ENCODE measurements at regions not wholly inside any gene's neighbourhood (a gene's known extent, or its start where the extent isn't known, plus 50 kb on each side); places are given as distances from the start of the nearest gene placed in this dataset.
"Not testable (repeated sequence)": the region's sequence is repeated elsewhere in the genome, so short reads cannot be mapped to it uniquely, and the experiment has no call there.

DNA sequence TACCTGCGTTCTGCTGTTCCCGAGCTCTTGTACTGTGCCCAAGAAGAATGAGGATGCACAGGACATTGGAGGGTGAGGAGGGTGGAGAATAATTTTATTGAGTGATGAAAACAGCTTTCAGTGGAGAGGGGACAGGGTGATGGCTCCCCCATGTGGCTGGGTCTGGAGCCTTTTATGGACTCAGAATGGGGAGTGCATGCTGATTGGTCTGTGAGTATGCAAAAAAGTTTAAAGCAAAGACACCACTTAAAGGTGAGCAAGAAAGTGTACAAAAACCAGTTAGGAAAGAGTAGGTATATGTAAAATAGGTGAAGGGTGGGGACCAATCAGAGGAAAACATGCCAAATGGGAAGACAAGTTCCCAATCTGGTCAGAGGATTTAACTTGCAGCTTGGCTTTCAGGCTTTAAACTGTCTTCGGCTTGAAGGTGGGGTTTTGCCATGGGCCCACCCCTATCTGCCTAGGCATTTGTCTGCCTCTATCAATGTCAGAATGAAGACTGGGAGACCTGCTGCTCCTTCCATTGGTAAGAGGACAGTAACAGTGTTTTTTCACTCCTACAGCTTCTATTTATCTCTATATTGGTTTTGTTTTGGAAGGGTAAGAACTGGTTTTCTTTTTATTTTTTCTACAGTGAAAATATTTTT, 118.0 kb upstream of the RAI14 start:
- no peak for DNase-seq

DNA sequence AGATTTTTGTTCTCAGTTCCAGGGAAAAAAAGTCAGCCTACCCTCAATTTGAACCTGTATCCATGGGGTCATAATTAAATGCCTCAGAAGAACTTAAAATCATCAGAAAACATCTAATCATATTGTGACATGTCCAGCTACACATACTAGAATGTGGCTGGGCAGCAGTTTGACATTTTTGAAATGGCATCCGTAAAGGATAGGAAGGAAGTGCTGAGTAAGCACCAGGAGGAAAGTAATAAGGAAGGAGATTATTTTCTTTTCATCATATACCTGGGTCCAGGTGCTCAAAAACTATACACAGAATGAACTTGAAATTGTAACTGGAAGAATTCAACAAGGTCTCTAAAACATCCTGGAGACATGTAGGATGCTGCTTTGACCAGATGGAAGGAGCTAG, 116.9 kb upstream of the RAI14 start:
- DNase-seq = no peak

GRCh38 chr5:34541067-34541466, 115.1 kb upstream of the RAI14 start:
- DNase-seq = no peak

DNA sequence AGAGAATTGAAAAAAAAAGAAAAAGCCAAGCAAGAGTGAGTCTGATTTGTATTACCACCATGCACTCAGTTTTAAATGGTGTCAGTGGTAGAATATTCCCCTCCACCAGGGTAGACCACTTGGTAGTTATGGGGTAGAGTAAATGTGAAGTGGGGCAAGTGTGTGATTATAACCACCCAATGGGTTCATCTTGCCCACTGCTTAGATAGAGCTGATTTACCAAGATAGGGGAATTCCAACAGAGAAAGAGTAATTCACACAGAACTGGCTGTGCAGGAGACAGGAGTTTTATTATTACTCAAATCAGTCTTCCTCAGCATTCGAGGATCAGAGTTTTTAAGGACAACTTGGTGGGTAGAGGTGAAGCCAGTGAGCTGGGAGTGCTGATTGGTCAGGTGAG, 113.3 kb upstream of the RAI14 start:
- DNase-seq = no peak

- no peak for DNase-seq
Measured at GRCh38 chr5:34543687-34544086, 112.4 kb upstream of the RAI14 start.

DNA sequence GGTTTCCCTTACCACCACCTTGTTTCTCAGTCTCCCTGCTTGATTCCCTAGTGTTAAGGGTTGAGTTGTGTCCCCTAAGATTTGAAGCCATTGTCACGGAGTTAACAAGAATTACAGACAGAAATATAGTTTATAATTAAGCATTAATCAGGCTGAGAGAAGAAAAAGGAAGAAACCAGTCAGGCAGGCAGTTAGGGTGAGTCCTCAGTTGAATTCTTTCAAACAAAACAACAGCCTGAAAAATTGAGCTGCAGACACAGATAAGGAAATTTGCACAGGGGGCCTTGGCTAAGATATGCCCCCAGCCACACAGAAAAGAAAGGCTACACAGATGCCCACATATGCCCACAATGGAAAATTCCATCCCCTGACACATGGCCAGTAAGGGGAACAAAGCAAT, 111.7 kb upstream of the RAI14 start:
- DNase-seq = no peak

GRCh38 chr5:34545164-34545563, 111.0 kb upstream of the RAI14 start:
- DNase-seq = no peak

DNA sequence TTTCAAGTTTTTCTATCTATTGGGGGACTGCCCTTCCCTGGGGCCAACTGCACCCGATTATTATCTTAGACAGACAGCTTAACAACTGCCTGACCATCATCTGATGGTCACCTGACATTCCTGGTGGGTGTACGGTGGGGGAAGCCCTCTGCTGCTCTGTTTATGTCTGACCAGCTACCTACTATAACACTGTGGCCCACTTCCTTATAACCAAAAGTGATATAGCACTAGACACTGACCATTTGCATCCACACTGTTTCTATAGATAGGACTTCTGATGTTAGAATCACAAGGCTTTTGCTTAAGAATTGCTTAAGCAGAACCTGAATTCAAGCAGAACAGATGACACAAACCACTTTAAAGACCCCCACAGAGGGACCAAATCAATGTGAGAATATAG, 110.5 kb upstream of the RAI14 start:
- no peak for DNase-seq

DNA sequence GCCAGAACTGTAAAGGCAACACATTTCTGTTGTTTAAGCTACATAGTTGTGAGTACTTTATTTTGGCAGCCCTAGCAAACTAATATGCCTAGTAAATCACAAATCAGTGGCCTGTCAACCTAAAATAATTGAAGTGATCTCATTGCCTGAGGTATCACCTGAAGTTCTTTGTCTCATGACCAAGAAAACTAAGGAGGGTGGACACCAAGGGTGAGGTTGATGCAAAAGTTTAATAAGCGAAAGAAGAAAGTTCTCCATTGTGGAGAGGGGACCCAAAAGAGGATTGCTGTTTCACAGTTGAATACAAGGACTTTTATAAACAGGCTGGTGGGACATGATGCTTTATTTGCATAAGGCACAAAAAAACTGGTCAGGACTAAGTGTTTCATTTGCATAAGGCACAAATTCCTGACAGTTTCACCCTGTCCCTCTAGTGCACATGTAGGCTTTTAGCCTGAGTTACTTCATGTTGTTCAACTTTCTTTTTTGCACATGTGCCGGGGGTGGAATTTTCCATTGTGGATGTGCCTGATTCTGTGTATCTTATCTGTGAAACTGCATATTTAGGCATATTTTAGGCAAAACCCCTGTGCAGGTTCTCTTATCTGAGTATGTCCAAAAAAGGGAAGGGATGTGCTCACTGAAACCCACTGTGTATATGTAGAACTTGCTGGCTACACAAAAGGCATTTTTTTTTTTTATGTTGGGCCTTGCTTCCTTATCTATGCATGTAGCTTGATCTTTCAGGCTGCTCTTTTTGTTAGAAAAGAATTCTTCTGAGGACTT, 108.6 kb upstream of the RAI14 start:
- DNase-seq = no peak

DNA sequence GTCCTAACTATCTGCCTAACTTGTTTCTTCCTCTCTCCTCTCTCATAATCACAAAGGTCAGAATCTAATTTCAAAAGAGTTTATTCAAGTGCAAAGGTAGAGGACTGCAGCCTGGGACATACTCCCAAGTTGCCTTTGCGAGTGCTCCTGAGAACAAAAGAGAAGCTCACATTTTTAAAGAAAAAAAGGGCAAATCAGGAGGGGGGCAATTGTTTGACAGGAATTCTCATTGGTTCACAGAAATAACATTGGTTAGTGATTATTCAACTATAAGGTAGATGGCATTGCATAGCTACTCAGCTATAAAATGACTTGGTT, 108.1 kb upstream of the RAI14 start:
- no peak for DNase-seq

DNA sequence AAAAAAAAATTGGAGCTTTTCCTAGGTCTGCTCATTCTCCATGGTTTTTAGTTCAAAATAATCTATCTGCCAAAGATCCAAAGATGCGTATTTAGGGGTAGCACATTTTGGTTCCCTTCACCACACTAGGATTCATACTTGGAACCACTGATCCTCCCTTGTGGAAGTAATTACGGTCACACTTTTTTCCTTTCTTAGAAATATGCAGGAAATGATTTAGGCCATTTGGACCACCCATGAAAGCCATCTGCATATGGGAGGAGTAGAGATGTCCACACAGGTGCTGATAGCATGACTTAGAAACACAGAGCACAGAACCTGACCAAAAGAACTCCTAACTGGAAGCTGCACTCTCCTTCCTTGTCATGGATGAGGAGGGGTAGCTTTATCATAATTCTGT, 105.9 kb upstream of the RAI14 start:
- no peak for DNase-seq

GRCh38 chr5:34550964-34551363, 105.2 kb upstream of the RAI14 start:
- DNase-seq = no peak

GRCh38 chr5:34551911-34552433, 104.2 kb upstream of the RAI14 start:
- DNase-seq = no peak

DNA sequence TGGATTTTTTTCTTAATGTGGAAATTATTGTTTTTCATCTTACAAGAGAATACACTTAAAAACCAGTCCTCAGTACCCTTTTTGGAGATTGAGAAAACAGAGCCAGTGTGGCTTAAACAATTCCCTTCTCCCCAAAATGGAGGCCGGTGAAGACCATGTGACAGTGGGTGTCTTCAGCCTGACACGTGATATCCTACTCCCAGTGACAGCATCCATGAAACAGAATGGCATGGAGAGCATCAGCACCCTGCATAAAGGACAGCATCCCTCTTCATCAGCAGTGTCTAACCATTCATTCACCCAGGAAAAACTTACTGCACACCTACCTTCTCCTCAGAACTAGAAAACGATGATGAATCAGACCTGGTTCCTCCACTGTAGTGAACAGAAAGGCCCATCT, 103.4 kb upstream of the RAI14 start:
- no peak for DNase-seq

- no peak for DNase-seq
Measured at GRCh38 chr5:34553581-34553980, 102.5 kb upstream of the RAI14 start.

DNA sequence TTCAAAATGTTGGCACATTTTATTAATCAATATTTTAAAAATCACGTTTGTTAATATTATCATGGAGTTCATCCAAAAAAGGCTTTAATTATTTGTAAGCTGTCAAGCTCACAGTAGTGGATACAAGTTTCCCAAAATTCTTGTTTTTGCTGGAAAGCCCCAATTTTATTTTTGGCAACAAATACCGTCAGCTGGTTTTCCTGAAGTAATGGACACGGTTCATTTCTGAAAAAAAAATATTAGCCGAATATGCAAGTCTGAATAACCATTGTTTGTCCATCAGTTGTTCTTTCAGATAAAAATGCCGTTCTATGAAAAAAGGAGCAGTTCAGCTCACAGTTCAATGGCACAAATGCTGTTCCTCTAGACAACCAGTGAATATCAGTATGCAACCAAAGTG, 101.5 kb upstream of the RAI14 start:
- DNase-seq = no peak

DNA sequence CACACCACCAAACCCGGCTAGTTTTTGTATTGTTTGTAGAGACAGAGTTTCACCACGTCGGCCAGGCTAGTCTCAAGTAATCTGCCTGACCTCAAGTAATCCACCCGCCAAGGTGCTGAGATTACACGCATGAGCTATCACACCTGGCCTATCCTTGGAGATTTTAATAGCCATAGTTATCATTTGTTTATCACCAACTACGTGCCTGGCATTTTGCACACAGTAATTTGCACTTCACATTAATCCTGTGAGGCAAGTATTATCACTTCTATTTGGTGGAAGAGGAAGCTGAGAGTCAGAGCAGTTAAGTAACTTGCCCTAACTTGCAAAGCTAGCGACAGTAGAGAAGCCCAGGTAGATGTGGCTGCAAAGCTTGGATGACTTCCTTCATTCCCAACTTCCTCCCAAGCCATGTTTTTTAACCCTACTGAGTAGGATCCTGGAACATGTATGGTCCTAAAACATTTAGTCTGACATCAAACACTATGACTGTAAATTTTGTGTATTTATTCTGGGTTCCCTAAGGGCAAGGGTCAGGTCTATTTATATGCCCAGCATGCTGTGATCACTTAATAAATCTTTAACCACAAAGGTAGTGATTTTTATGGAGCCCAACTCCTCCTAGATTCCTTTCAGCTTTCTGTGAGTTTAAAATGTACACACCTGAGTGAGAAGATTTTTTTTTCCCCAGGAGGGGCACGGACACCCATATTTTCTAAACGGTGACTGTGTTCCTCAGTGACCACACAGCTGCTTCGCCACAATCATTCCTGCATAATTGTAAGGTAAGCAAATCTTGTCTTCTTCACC, 100.2 kb upstream of the RAI14 start:
- DNase-seq = peak; percentile 34

- DNase-seq = no peak
Measured at GRCh38 chr5:34556509-34556782, 99.7 kb upstream of the RAI14 start.

- DNase-seq = not testable (repeated sequence)
Measured at GRCh38 chr5:34561581-34561980, 94.5 kb upstream of the RAI14 start.

DNA sequence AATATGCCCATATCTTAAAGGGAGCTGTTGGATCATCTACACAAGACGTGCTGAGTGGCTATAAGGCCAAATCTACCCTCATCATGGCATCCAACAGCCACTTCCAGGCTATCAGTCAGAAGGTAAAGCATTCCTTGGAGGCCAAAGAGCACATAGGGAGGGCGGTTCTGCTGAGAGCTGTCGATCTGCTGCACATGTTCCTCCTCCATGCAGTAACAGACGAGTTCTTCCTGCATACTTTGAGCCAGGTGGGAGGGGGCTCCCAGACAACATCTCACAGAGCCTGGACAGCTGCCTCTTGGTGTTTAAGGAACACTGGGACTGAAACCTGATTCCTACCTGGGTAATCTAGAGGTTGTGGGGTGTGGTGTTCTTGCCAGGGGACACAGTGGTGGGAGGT, 93.3 kb upstream of the RAI14 start:
- no peak for DNase-seq

GRCh38 chr5:34563269-34563668, 92.9 kb upstream of the RAI14 start:
- no peak for DNase-seq

- DNase-seq = no peak
Measured at GRCh38 chr5:34563931-34564709, 92.0 kb upstream of the RAI14 start.

GRCh38 chr5:34564710-34565235, 91.4 kb upstream of the RAI14 start:
- DNase-seq = no peak
